ENCODE measurements at regions not wholly inside any gene's neighbourhood (a gene's known extent, or its start where the extent isn't known, plus 50 kb on each side); places are given as distances from the start of the nearest gene placed in this dataset.
"Not testable (repeated sequence)": the region's sequence is repeated elsewhere in the genome, so short reads cannot be mapped to it uniquely, and the experiment has no call there.

GRCh38 chr5:5857396-5857795 lies 434.9 kb downstream of the ICE1 start:
- DNase-seq: no peak
- TF ChIP-seq GATA1 (IDR thresholded peaks at IDR 0.05; ENCODE audit: low read depth, low read length) (no peak), POLR2A (IDR thresholded peaks at IDR 0.05; ENCODE audit: low read length) (no peak)

GRCh38 chr5:5854087-5854486 lies 431.6 kb downstream of the ICE1 start:
- no peak for DNase-seq

GRCh38 chr5:5838493-5838892 lies 416.0 kb downstream of the ICE1 start:
- DNase-seq: no peak
- TF ChIP-seq POLR2A (IDR thresholded peaks at IDR 0.05; ENCODE audit: low read length) (no peak), GATA1 (IDR thresholded peaks at IDR 0.05; ENCODE audit: low read depth, low read length) (no peak)

More at GRCh38 chr5:5854087-5854486, 431.6 kb downstream of the ICE1 start:
- TF ChIP-seq GATA1 (IDR thresholded peaks at IDR 0.05; ENCODE audit: low read depth, low read length) (no peak), POLR2A (IDR thresholded peaks at IDR 0.05; ENCODE audit: low read length) (no peak)

- not testable (repeated sequence) for DNase-seq
Observed at GRCh38 chr5:5831622-5832021, 409.1 kb downstream of the ICE1 start.

GRCh38 chr5:5828619-5829018 lies 406.1 kb downstream of the ICE1 start:
- no peak for DNase-seq
- TF ChIP-seq POLR2A (IDR thresholded peaks at IDR 0.05; ENCODE audit: low read length): no peak
- TF ChIP-seq GATA1 (IDR thresholded peaks at IDR 0.05; ENCODE audit: low read depth, low read length): no peak

- TF ChIP-seq GATA1 (IDR thresholded peaks at IDR 0.05; ENCODE audit: low read depth, low read length) (no peak), POLR2A (IDR thresholded peaks at IDR 0.05; ENCODE audit: low read length) (no peak)
- DNase-seq: no peak
Observed at GRCh38 chr5:5826911-5827310, 404.4 kb downstream of the ICE1 start.

- TF ChIP-seq GATA1 (IDR thresholded peaks at IDR 0.05; ENCODE audit: low read depth, low read length) (no peak), POLR2A (IDR thresholded peaks at IDR 0.05; ENCODE audit: low read length) (no peak)
- no peak for DNase-seq
Observed at GRCh38 chr5:5822729-5823257, 400.3 kb downstream of the ICE1 start.

GRCh38 chr5:5816960-5817359 lies 394.5 kb downstream of the ICE1 start:
- no peak for TF ChIP-seq POLR2A (IDR thresholded peaks at IDR 0.05; ENCODE audit: low read length)
- no peak for TF ChIP-seq GATA1 (IDR thresholded peaks at IDR 0.05; ENCODE audit: low read depth, low read length)
- DNase-seq: no peak

- no peak for DNase-seq
- no peak for TF ChIP-seq GATA1 (IDR thresholded peaks at IDR 0.05; ENCODE audit: low read depth, low read length)
- TF ChIP-seq POLR2A (IDR thresholded peaks at IDR 0.05; ENCODE audit: low read length): no peak
Observed at GRCh38 chr5:5813441-5813840, 391.0 kb downstream of the ICE1 start.

GRCh38 chr5:5810461-5810860 lies 388.0 kb downstream of the ICE1 start:
- TF ChIP-seq POLR2A (IDR thresholded peaks at IDR 0.05; ENCODE audit: low read length): no peak
- no peak for TF ChIP-seq GATA1 (IDR thresholded peaks at IDR 0.05; ENCODE audit: low read depth, low read length)
- DNase-seq: no peak

- TF ChIP-seq GATA1 (IDR thresholded peaks at IDR 0.05; ENCODE audit: low read depth, low read length) (no peak), POLR2A (IDR thresholded peaks at IDR 0.05; ENCODE audit: low read length) (no peak)
- no peak for DNase-seq
Observed at GRCh38 chr5:5805916-5806315, 383.4 kb downstream of the ICE1 start.

GRCh38 chr5:5804478-5805233 lies 382.2 kb downstream of the ICE1 start:
- DNase-seq: no peak
- no peak for TF ChIP-seq POLR2A (IDR thresholded peaks at IDR 0.05; ENCODE audit: low read length)
- TF ChIP-seq GATA1 (IDR thresholded peaks at IDR 0.05; ENCODE audit: low read depth, low read length): no peak

GRCh38 chr5:5800801-5801761 lies 378.6 kb downstream of the ICE1 start:
- TF ChIP-seq GATA1 (IDR thresholded peaks at IDR 0.05; ENCODE audit: low read depth, low read length) (no peak), POLR2A (IDR thresholded peaks at IDR 0.05; ENCODE audit: low read length) (no peak)
- DNase-seq: no peak

- TF ChIP-seq GATA1 (IDR thresholded peaks at IDR 0.05; ENCODE audit: low read depth, low read length) (no peak), POLR2A (IDR thresholded peaks at IDR 0.05; ENCODE audit: low read length) (no peak)
- no peak for DNase-seq
Observed at GRCh38 chr5:5799826-5800225, 377.3 kb downstream of the ICE1 start.

Data from erythroblast (primary cell).